Cardiac fibroblast (primary cell): ENCODE measurements at regions not wholly inside any gene's neighbourhood (a gene's known extent, or its start where the extent isn't known, plus 50 kb on each side); places are given as distances from the start of the nearest gene placed in this dataset.
"Not testable (repeated sequence)": the region's sequence is repeated elsewhere in the genome, so short reads cannot be mapped to it uniquely, and the experiment has no call there.

ENCODE experiments used
- DNase-seq, 2 donors: peaks; one replicate each; pipeline versions ENCODE4 v3.0.0 to v3.0.0-alpha.2; 2010; ENCODE audit warnings: low read depth in 2 of 2
- H3K4me3 ChIP-seq, 2 donors: replicated peaks in 1 of 2; 1 replicate in 1 of 2; 2 replicates in 1 of 2; pipeline ENCODE4 v1.5.1; 2011; ENCODE audit warnings: low read depth in 2 of 2, low read length in 2 of 2, mild to moderate bottlenecking in 2 of 2, moderate library complexity in 1 of 2
- TF ChIP-seq, protein P1 (sequence below): IDR thresholded peaks from one replicate; pipeline ENCODE4 v1.5.1; 2011; ENCODE audit warnings: low read depth, mild to moderate bottlenecking, low read length, inconsistent platforms

DNA sequence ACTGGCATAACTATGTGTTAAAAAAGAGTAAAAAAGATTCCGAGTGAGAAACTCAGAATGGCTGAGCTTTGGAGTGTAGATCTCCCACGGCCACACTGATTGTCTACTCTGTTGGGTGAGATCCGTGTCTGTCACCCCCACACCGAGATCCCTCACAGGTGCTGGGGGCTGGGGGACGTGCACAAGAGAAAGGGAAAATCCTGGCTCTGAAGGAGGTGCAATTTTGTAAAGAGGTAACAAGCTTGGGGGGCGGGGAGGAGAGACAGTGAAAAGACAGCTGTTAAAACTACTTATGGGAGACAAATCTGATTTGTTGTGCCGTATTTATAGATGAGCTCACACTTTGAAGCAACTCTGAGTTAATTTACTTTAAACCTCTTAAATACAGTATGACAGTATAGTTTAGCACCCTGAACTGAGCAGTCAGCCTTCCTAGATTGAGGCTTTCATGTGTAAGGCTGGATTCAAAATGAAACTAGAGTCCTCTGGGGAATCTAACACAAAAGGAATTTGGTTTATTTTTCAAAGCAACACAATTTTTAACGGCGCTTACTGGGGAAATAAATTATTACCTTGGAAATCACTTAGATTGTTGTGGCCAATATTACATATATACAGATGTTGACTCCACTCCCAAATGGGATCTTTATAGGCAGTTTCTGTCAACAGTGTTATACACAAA, 167.4 kb upstream of the RGS6 start:
- H3K4me3 ChIP-seq: no peak overlapping the region
- peak in 1 of 2 donors; percentile 18 for DNase-seq
- TF ChIP-seq, protein P1, sequence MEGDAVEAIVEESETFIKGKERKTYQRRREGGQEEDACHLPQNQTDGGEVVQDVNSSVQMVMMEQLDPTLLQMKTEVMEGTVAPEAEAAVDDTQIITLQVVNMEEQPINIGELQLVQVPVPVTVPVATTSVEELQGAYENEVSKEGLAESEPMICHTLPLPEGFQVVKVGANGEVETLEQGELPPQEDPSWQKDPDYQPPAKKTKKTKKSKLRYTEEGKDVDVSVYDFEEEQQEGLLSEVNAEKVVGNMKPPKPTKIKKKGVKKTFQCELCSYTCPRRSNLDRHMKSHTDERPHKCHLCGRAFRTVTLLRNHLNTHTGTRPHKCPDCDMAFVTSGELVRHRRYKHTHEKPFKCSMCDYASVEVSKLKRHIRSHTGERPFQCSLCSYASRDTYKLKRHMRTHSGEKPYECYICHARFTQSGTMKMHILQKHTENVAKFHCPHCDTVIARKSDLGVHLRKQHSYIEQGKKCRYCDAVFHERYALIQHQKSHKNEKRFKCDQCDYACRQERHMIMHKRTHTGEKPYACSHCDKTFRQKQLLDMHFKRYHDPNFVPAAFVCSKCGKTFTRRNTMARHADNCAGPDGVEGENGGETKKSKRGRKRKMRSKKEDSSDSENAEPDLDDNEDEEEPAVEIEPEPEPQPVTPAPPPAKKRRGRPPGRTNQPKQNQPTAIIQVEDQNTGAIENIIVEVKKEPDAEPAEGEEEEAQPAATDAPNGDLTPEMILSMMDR: no peak

DNA sequence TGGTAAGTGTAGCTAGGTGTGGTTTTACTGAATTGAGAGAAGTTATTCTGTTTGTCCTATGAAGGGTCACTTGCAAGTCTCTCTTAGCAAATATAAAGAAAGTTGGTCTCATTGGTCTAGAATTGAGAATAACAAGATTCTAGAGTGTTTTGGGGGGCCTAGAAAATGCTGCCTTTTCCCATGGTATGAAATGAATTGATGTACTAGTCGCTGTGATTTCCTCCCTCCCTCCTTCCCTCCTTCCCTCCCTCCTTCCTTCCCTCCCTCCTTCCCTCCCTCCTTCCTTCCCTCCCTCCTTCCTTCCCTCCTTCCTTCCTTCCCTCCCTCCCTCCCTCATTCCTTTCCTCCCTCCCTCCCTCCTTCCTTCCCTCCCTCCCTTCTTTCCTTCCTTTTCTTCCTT, 166.7 kb upstream of the RGS6 start:
- DNase-seq: no peak
- TF ChIP-seq, protein P1: no peak
- no peak overlapping the region for H3K4me3 ChIP-seq

DNA sequence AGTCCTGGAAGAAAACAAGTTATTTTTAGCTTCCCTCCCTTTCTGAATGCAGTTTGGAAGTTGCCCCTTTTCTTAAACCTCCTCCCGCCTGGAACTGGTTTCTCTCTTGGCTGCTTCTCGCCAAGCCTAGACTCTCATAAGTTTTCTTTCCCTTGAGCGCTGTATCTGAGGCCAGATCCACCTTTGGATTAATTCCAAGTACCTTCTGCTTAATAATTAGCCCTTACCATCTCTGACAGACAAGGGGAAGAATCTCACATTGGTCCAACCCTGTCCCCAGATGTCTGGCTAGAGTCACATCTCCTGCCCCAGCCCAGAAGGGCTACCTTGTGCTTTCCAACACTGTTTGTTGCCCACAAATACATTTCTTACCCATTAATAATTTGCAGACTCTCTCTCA, 161.8 kb upstream of the RGS6 start:
- no peak overlapping the region for H3K4me3 ChIP-seq
- TF ChIP-seq, protein P1: no peak
- DNase-seq: no peak

DNA sequence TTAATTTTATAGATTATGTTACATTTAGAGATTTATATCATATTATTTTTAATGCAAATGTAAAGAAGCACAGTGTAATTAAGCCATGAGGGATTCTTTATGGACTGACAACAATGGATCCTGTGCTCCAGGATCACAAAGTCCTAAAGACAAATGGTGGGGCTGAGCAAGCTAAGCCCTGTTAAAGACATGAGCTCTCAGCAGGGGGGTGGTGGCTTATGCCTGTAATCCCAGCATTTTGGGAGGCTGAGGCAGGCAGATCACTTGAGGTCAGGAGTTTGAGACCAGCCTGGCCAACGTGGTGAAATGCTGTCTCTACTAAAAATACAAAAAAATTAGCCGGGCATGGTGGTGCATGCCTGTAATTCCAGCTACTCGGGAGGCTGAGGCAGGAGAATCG, 160.8 kb upstream of the RGS6 start:
- not testable (repeated sequence) for DNase-seq, H3K4me3 ChIP-seq

DNA sequence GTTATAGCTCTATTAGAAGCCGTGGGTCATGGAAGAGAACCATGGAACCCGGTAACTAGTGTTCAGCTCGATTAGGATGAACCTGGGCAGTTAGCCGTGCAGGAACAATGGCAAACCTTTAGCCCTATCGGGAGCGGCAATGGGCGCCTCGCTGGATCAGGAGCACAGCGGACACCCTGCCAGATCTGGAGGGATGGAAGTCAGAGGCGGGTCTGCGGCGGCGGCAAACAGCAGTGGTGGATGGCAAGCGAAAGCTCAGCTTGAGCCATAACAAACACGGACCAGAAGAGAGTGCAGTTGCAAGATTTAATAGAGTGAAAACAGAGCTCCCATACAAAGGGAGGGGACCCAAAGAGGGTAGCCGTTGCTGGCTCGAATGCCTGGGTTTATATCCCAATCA, 160.2 kb upstream of the RGS6 start:
- H3K4me3 ChIP-seq, DNase-seq: not testable (repeated sequence)

DNA sequence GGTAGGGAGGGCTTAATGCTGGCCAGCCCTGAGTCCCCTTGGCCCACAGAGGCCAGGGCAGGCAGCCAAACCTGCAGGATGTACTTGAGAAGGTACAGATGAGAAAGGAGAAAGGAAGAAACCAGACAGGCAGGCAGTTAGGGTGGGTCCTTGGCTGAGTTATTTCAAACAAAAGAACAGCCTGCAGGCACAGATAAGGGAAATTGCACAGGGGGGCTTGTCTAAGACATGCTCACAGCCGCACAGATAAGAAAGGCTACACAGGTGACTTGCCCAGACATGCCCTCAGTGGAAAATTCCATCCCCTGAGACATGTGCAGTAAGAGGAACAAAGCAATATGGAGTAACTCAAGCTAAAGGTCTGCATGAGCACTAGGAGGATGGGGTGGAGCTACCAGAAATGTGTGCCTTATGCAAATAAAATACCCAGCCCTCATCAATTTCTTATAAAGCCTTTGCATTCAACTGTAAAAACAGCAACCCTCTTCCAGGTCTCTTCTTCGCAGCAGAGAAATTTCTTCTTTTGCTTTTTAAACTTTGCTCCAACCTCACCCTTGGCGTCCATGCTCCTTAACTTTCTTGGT, 158.2 kb upstream of the RGS6 start:
- H3K4me3 ChIP-seq: no peak overlapping the region
- TF ChIP-seq, protein P1: no peak
- DNase-seq: no peak

DNA sequence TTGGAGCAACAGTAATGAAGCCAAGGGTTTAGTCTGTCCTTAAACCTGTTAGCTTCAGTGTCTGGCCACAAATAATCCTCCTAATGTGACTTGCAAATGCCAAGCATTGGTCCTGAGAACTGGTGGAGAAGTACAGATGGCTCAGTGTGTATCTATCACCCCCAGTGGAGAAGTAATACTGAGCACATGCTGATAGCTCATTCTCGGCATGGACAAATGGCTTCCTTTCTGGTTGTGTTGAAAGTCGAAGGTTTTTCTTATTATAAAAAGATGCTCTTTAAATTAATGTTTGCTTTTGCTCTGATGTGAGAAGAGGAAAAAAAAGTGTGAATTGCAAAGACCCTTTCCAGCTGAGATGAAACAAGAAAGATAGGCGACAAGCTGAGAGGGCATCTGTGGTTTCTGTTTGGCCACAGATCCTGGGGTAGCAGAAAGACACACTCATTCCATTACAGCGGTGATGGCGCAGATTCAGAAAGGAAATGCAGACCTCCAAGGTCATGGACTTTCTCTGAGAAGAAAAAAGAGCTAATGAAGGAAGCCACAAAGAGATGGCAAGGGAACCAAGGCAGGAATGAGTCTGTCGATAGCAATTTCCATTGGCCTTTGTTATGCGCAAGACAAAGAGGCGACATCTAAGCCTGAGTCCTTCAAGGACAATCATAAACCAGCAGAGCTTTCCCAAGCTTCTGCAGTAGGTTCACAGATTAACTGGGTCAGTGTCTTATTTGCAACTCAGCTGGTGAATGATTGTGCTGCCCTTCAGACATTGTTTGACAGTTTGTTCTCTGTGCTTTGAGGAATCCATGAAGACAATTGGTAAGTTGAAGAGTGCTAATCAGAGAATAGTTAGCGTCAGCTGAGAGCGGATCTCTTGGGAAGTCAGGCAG, 155.5 kb upstream of the RGS6 start:
- TF ChIP-seq, protein P1: no peak
- no peak overlapping the region for H3K4me3 ChIP-seq
- DNase-seq: peak; percentile 6 to 8
